Mammary epithelial cell (primary cell): ENCODE measurements at regions not wholly inside any gene's neighbourhood (a gene's known extent, or its start where the extent isn't known, plus 50 kb on each side); places are given as distances from the start of the nearest gene placed in this dataset.

ENCODE experiments used
- EZH2 ChIP-seq: IDR thresholded peaks from 2 replicates; pipeline ENCODE4 v1.6.1; 2012; ENCODE audit warnings: low read length, inconsistent platforms, borderline replicate concordance
- TF ChIP-seq, protein P1 (sequence below), 2 donors: IDR thresholded peaks in 1 of 2; conservative IDR thresholded peaks in 1 of 2; 2 replicates each; pipeline ENCODE4 v1.5.1; 2011 to 2012; ENCODE audit warnings: inconsistent platforms in 2 of 2, low read length in 2 of 2, mild to moderate bottlenecking in 2 of 2, control low read depth in 1 of 2, low read depth in 1 of 2; ENCODE audit not compliant: insufficient read depth in 1 of 2; ENCODE audit errors: extremely low read depth in 1 of 2

DNA sequence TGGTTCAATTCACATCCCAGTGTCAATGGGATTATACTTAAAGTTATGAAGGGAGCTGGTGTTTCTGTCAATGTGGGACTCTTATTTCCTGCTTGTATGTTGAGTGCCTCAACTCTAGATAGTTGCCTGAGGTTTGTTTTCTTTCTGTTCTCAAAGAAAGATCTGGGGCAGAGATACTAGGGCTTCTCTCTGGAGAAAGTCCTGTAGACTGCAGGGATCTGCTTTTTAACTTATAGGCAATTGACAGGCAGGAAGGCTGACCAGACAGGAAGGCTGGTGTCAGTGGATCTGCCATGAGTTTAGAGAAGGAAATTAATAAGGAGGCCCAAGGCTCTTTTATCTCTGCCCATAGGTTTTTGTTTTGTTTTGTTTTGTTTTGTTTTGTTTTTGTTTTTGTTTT, 64.0 kb upstream of the PRKX start:
- TF ChIP-seq, protein P1, sequence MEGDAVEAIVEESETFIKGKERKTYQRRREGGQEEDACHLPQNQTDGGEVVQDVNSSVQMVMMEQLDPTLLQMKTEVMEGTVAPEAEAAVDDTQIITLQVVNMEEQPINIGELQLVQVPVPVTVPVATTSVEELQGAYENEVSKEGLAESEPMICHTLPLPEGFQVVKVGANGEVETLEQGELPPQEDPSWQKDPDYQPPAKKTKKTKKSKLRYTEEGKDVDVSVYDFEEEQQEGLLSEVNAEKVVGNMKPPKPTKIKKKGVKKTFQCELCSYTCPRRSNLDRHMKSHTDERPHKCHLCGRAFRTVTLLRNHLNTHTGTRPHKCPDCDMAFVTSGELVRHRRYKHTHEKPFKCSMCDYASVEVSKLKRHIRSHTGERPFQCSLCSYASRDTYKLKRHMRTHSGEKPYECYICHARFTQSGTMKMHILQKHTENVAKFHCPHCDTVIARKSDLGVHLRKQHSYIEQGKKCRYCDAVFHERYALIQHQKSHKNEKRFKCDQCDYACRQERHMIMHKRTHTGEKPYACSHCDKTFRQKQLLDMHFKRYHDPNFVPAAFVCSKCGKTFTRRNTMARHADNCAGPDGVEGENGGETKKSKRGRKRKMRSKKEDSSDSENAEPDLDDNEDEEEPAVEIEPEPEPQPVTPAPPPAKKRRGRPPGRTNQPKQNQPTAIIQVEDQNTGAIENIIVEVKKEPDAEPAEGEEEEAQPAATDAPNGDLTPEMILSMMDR (conservative IDR thresholded peaks at IDR 0.05 in 1 of 2, IDR thresholded peaks at IDR 0.05 in 1 of 2; ENCODE audit: extremely low read depth in 1 of 2, insufficient read depth in 1 of 2, low read depth in 1 of 2, low read length in 2 of 2) = no peak
- no peak for TF ChIP-seq EZH2
